ENCODE measurements at regions not wholly inside any gene's neighbourhood (a gene's known extent, or its start where the extent isn't known, plus 50 kb on each side); places are given as distances from the start of the nearest gene placed in this dataset.

GRCh38 chr7:155948845-155949244 is 136.6 kb upstream of the SHH start:
- BruUV-seq (replicated peaks) = no TSS peak
- POLR2A ChIA-PET (ENCODE audit: unreplicated experiment) = no interaction called here
- no peak overlapping the region for H2BK120ac ChIP-seq (ENCODE audit: low read depth, low read length)
- no peak overlapping the region for H2BK20ac ChIP-seq (ENCODE audit: low read depth, low read length)
- no peak overlapping the region for H2BK15ac ChIP-seq (ENCODE audit: low read depth, low read length)
- H3K9me3 ChIP-seq (ENCODE audit: control insufficient read depth, insufficient read depth, low read length) = peaks cover 15% of the 10 kb centered on the region
- H3K56ac ChIP-seq (ENCODE audit: extremely low read depth, insufficient read depth, low read length) = no peak overlapping the region
- H3K4me3 ChIP-seq (ENCODE audit: insufficient read depth, low read depth, low read length) = no peak overlapping the region
- no peaks in the 10 kb centered on the region for H3K27me3 ChIP-seq (ENCODE audit: control insufficient read depth, insufficient read depth, low read length)
- DNase-seq (no peak), ATAC-seq (ENCODE audit: low read depth) (no peak)
- H2BK5ac ChIP-seq (ENCODE audit: low read depth, low read length, poor library complexity, severe bottlenecking) = no peak overlapping the region
- H3K4me1 ChIP-seq (ENCODE audit: control insufficient read depth, insufficient read depth, low read length) = peaks cover 4% of the 10 kb centered on the region
- no peaks in the 10 kb centered on the region for H3K9me1 ChIP-seq (ENCODE audit: insufficient read depth, low read length)
- H3K23ac ChIP-seq (ENCODE audit: low read depth, low read length) = no peak overlapping the region
- no peak overlapping the region for H3K18ac ChIP-seq (ENCODE audit: low read depth, low read length)
- TF ChIP-seq POLR2A (IDR thresholded peaks at IDR 0.05; ENCODE audit: low read depth, low read length) = no peak
- TF ChIP-seq CEBPB (IDR thresholded peaks at IDR 0.05; ENCODE audit: low read depth, low read length) = no peak
- TF ChIP-seq RAD21 (IDR thresholded peaks at IDR 0.05; ENCODE audit: low read length) = no peak
- TF ChIP-seq MAZ (IDR thresholded peaks at IDR 0.05; ENCODE audit: borderline replicate concordance, low read depth, low read length) = no peak
- TF ChIP-seq ELK1 (IDR thresholded peaks at IDR 0.05; ENCODE audit: borderline replicate concordance, low read depth, low read length) = no peak
- TF ChIP-seq RCOR1 (IDR thresholded peaks at IDR 0.05; ENCODE audit: insufficient replicate concordance, low read length) = no peak
- no peak for TF ChIP-seq SMC3 (IDR thresholded peaks at IDR 0.05; ENCODE audit: low read depth, low read length)
- intact Hi-C loops (cut with micrococcal nuclease) (no loop called here), in situ Hi-C loops (cut with MboI; ENCODE audit: low sequenced_read_pairs) (no loop called here), dilution Hi-C loops (cut with HindIII; ENCODE audit: low sequenced_read_pairs, unreplicated experiment) (no loop called here)
- H4K20me1 ChIP-seq (ENCODE audit: insufficient read depth, low read length) = no peaks in the 10 kb centered on the region
- H2AFZ ChIP-seq (replicated peaks; ENCODE audit: low read length, poor library complexity) = no peak overlapping the region
- no peak overlapping the region for H3K4me2 ChIP-seq (ENCODE audit: low read depth, low read length)
- H3K9ac ChIP-seq (ENCODE audit: low read depth, low read length) = no peak overlapping the region
- H4K8ac ChIP-seq (ENCODE audit: low read depth in 2 of 2, low read length in 2 of 2) = no peak overlapping the region
- no peaks in the 10 kb centered on the region for H3K79me1 ChIP-seq (ENCODE audit: low read depth in 1 of 2, low read length in 2 of 2)
- H2AK5ac ChIP-seq (ENCODE audit: low read depth, low read length) = no peak overlapping the region
- no peak overlapping the region for H3K14ac ChIP-seq (replicated peaks; ENCODE audit: low read depth, low read length)
- no peak overlapping the region for H3K4ac ChIP-seq (ENCODE audit: low read depth, low read length)
- H4K5ac ChIP-seq (ENCODE audit: low read depth, low read length) = no peak overlapping the region
- H4K91ac ChIP-seq (ENCODE audit: insufficient read depth, low read depth, low read length) = no peak overlapping the region
- no peaks in the 10 kb centered on the region for H3K36me3 ChIP-seq (ENCODE audit: control insufficient read depth, insufficient read depth, low read length)
- 100% methylated on average over 3 of the region's 10 CpGs; no CpG with 5 or more reads in 1 of the 2 experiments for WGBS, 2 experiments (ENCODE audit: extremely low coverage in 2 of 2, insufficient read length in 1 of 2)
- no peak overlapping the region for H2AK9ac ChIP-seq (replicated peaks; ENCODE audit: low read depth, low read length, poor library complexity)
- no peak overlapping the region for H3K27ac ChIP-seq (ENCODE audit: insufficient read depth, low read length)
- CTCF ChIA-PET = interaction anchor here (0.6 kb wide), 1 partner anchor 9 kb away, joined by 3 read pairs; no protein-coding TSS in a partner anchor
